K562 (cell line): ENCODE measurements at regions not wholly inside any gene's neighbourhood (a gene's known extent, or its start where the extent isn't known, plus 50 kb on each side); places are given as distances from the start of the nearest gene placed in this dataset.

ENCODE experiments used
- ATAC-seq: fragments of 200-7000 bp; cut with Tn5 transposase; 3 replicates; pipeline ENCODE4 v1.9.1; 2020; ENCODE audit warnings: moderate library complexity
- BruUV-seq: library from RNA; stranded (reverse); fragments of 400-500 nt; replicated peaks from 2 replicates; lab custom pipeline; 2021; lab: Mats Ljungman, UMichigan
- CTCF ChIA-PET: fragments of 300-600 bp; formaldehyde crosslinking; extraction: SDS; loops from one replicate; lab custom pipeline; 2021; ENCODE audit warnings: low intra/inter-chr PET ratio; lab: Yijun Ruan, JAX
- POLR2A ChIA-PET: fragments of 300-600, 350-650 bp; sonication (Branson Sonifier 250); formaldehyde crosslinking; extraction: SDS; loops from one replicate; lab custom pipeline; 2021; ENCODE audit warnings: antibody characterized with exemption, inconsistent platforms; lab: Yijun Ruan, JAX
- DNase-seq, 4 experiments: peaks; one replicate each; pipeline versions ENCODE4 v3.0.0 to v3.0.0-alpha.2; 2011 to 2018; ENCODE audit warnings: low spot score in 3 of 4, mixed read lengths in 3 of 4; ENCODE audit errors: extremely low read depth in 1 of 4
- FAIRE-seq: peaks from 2 replicates; lab custom pipeline; 2011; peaks lifted over from hg19 to GRCh38; lab: Jason Lieb, UNC
- H2AFZ ChIP-seq: 2 replicates; pipeline ENCODE4 v1.6.0; 2011; ENCODE audit warnings: low read depth, low read length, control low read depth, inconsistent platforms
- H3K27ac ChIP-seq: fragments of 200-600 bp; 3 replicates; pipeline ENCODE4 v1.8.0; 2011; ENCODE audit warnings: low read depth, mild to moderate bottlenecking, control low read depth, inconsistent platforms, low read length, moderate library complexity, mixed read lengths; ENCODE audit errors: extremely low read depth
- H3K27me3 ChIP-seq, 2 experiments: fragments of 300-600 bp in 1 of 2; 2 replicates in 1 of 2; 3 replicates in 1 of 2; pipeline versions ENCODE4 v1.6.0 to v1.8.0; 2011; ENCODE audit warnings: inconsistent platforms in 2 of 2, low read length in 2 of 2, mild to moderate bottlenecking in 1 of 2, mixed read lengths in 1 of 2, moderate library complexity in 1 of 2; ENCODE audit not compliant: control insufficient read depth in 2 of 2, insufficient read depth in 2 of 2
- H3K36me3 ChIP-seq: fragments of 300-600 bp; 3 replicates; pipeline ENCODE4 v1.8.0; 2011; ENCODE audit warnings: mild to moderate bottlenecking, low read length, inconsistent platforms; ENCODE audit not compliant: control insufficient read depth, insufficient read depth
- H3K4me1 ChIP-seq, 2 experiments: fragments of 200-600 bp in 1 of 2; replicated peaks in 1 of 2; 2 replicates in 1 of 2; 3 replicates in 1 of 2; pipeline versions ENCODE4 v1.5.1 to v1.8.0; 2011; ENCODE audit warnings: inconsistent platforms in 2 of 2, low read length in 2 of 2, mild to moderate bottlenecking in 1 of 2, mixed read lengths in 1 of 2, moderate library complexity in 1 of 2; ENCODE audit not compliant: control insufficient read depth in 2 of 2, insufficient read depth in 2 of 2
- H3K4me2 ChIP-seq: 2 replicates; pipeline ENCODE4 v1.6.1; 2011; ENCODE audit warnings: low read length, control low read depth, inconsistent platforms, mixed read lengths; ENCODE audit not compliant: insufficient read depth
- H3K4me3 ChIP-seq: fragments of 200-600 bp; sonication (generic), shearing (Covaris generic); 2 replicates; pipeline ENCODE4 v1.5.1; 2016; ENCODE audit warnings: control low read depth, inconsistent platforms
- H3K79me2 ChIP-seq: fragments of 200-600 bp; 3 replicates; pipeline ENCODE4 v1.8.0; 2011; ENCODE audit warnings: low read length, inconsistent platforms; ENCODE audit not compliant: control insufficient read depth, insufficient read depth
- H3K9ac ChIP-seq, 2 experiments: 2 replicates each; pipeline versions ENCODE4 v1.6.0 to v1.6.1; 2011; ENCODE audit warnings: low read depth in 2 of 2, low read length in 2 of 2, control low read depth in 1 of 2, inconsistent platforms in 1 of 2, mild to moderate bottlenecking in 1 of 2, mixed read lengths in 1 of 2; ENCODE audit not compliant: insufficient read depth in 1 of 2
- H3K9me1 ChIP-seq: one replicate; pipeline ENCODE4 v1.6.0; 2011; ENCODE audit warnings: inconsistent platforms, mild to moderate bottlenecking, low read length, moderate library complexity; ENCODE audit not compliant: control insufficient read depth, insufficient read depth
- H3K9me3 ChIP-seq: replicated peaks from 2 replicates; pipeline ENCODE4 v1.5.1; 2011; ENCODE audit warnings: low read depth, low read length, inconsistent platforms; ENCODE audit not compliant: control insufficient read depth, insufficient read depth
- H4K20me1 ChIP-seq: replicated peaks from 2 replicates; pipeline ENCODE4 v1.6.1; 2011; ENCODE audit warnings: low read length, inconsistent platforms, mixed read lengths; ENCODE audit not compliant: control insufficient read depth, insufficient read depth
- HDAC6 ChIP-seq: IDR thresholded peaks from 2 replicates; pipeline ENCODE4 v1.6.1; 2012; ENCODE audit warnings: low read depth, mild to moderate bottlenecking, control low read depth, inconsistent platforms, low read length, moderate library complexity
- RFX5 ChIP-seq: IDR thresholded peaks from 2 replicates; pipeline ENCODE4 v1.6.1; 2011; ENCODE audit warnings: low read depth, mild to moderate bottlenecking, improper control_type of control experiment, low read length
- SIN3B ChIP-seq: fragments of 450-650 bp; IDR thresholded peaks from 2 replicates; pipeline ENCODE4 v1.6.1; 2017; ENCODE audit warnings: low read depth, mild to moderate bottlenecking, moderate library complexity
- WGBS: fragments of 100-300 bp; shearing (Covaris generic); methylation state at CpG from one replicate; pipeline ENCODE4 v1.1.6; 2016; ENCODE audit warnings: low coverage, mixed read lengths; ENCODE audit not compliant: insufficient coverage; ENCODE audit errors: missing lambda C conversion rate; 5-methylcytosine and 5-hydroxymethylcytosine counted together
- in situ Hi-C: fragments of 300-500 bp; cut with MboI; formaldehyde crosslinking; loops from 4 replicates; pipeline ENCODE4 v1.15.0; 2018; ENCODE audit warnings: inconsistent platforms, mixed read lengths
- intact Hi-C: fragments of 100-400 bp; cut with micrococcal nuclease; formaldehyde crosslinking; loops from 2 replicates; pipeline ENCODE4 v1.14.2; 2022
- TF ChIP-seq, protein P1 (sequence below): fragments of 450-650 bp; IDR thresholded peaks from 2 replicates; pipeline ENCODE4 v1.6.1; 2016; ENCODE audit warnings: mild to moderate bottlenecking
- TF ChIP-seq, protein P2 (sequence below): sonication (generic); formaldehyde crosslinking; IDR thresholded peaks from 2 replicates; pipeline ENCODE4 v1.8.0; 2023; ENCODE audit warnings: mild to moderate bottlenecking, missing genetic modification reagents

DNA sequence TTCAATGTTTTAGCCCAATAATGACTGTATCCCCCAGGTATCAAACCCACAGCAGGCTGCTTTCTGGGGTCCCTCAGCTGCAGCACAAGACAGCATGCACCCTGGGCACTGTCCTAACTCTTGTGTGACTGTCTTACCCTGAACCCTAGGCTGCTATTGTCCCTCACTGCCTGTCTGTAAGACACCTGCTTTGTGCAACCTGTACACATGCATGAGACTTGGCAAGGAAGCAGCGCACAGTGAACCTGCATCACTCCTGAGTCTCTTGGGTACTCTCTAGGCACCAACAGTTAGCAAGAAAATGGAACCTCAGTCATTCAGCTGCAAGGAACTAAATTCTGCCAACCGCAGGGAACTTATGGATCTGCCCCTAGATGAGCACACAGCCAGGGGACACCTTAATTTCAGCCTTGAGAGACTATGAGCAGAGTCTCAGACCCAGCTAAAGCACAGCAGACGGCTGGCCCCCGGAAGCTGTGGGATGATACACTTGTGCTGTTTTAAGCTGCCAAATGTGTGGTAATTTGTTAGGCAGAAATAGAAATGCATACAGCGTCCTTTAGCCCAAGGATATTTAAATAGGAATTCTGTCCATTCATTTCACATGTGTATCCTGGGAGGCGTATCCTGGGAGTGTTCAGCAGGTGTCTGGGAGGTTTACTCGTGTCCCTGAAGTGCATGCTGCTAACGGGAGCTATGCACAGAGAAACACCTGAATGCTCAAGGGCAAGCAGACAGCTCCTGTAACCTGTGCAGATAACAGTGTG is 223.8 kb downstream of the KLF13 start:
- WGBS, result 0% methylated on average over 8 of the region's 8 CpGs
- H3K9ac ChIP-seq, result no peak overlapping the region
- H3K4me3 ChIP-seq, result no peak overlapping the region
- H4K20me1 ChIP-seq, result no peaks in the 10 kb centered on the region; the same call in 1 of the 2 replicates
- in situ Hi-C loops, result no loop called here
- ChIA-PET CTCF (no interaction called here), POLR2A (no interaction called here)
- no peaks in the 10 kb centered on the region for H3K79me2 ChIP-seq
- ATAC-seq (no peak), FAIRE-seq (no peak), DNase-seq (no peak)
- no peak overlapping the region for H2AFZ ChIP-seq
- H3K9me1 ChIP-seq, result peaks cover 3% of the 10 kb centered on the region
- H3K4me1 ChIP-seq, result no peaks in the 10 kb centered on the region
- intact Hi-C loops, result no loop called here
- H3K4me2 ChIP-seq, result no peak overlapping the region
- no peaks in the 10 kb centered on the region for H3K9me3 ChIP-seq
- no peak overlapping the region for H3K27ac ChIP-seq
- H3K36me3 ChIP-seq, result no peaks in the 10 kb centered on the region
- BruUV-seq, result no TSS peak
- peaks cover 0 to 28% of the 10 kb centered on the region in 2 experiments; a peak in 2 of 5 replicates for H3K27me3 ChIP-seq
- TF ChIP-seq SIN3B, result no peak
- TF ChIP-seq HDAC6, result no peak
- TF ChIP-seq, protein P1, sequence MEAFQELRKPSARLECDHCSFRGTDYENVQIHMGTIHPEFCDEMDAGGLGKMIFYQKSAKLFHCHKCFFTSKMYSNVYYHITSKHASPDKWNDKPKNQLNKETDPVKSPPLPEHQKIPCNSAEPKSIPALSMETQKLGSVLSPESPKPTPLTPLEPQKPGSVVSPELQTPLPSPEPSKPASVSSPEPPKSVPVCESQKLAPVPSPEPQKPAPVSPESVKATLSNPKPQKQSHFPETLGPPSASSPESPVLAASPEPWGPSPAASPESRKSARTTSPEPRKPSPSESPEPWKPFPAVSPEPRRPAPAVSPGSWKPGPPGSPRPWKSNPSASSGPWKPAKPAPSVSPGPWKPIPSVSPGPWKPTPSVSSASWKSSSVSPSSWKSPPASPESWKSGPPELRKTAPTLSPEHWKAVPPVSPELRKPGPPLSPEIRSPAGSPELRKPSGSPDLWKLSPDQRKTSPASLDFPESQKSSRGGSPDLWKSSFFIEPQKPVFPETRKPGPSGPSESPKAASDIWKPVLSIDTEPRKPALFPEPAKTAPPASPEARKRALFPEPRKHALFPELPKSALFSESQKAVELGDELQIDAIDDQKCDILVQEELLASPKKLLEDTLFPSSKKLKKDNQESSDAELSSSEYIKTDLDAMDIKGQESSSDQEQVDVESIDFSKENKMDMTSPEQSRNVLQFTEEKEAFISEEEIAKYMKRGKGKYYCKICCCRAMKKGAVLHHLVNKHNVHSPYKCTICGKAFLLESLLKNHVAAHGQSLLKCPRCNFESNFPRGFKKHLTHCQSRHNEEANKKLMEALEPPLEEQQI, result no peak
- no peak for TF ChIP-seq RFX5
- TF ChIP-seq, protein P2, sequence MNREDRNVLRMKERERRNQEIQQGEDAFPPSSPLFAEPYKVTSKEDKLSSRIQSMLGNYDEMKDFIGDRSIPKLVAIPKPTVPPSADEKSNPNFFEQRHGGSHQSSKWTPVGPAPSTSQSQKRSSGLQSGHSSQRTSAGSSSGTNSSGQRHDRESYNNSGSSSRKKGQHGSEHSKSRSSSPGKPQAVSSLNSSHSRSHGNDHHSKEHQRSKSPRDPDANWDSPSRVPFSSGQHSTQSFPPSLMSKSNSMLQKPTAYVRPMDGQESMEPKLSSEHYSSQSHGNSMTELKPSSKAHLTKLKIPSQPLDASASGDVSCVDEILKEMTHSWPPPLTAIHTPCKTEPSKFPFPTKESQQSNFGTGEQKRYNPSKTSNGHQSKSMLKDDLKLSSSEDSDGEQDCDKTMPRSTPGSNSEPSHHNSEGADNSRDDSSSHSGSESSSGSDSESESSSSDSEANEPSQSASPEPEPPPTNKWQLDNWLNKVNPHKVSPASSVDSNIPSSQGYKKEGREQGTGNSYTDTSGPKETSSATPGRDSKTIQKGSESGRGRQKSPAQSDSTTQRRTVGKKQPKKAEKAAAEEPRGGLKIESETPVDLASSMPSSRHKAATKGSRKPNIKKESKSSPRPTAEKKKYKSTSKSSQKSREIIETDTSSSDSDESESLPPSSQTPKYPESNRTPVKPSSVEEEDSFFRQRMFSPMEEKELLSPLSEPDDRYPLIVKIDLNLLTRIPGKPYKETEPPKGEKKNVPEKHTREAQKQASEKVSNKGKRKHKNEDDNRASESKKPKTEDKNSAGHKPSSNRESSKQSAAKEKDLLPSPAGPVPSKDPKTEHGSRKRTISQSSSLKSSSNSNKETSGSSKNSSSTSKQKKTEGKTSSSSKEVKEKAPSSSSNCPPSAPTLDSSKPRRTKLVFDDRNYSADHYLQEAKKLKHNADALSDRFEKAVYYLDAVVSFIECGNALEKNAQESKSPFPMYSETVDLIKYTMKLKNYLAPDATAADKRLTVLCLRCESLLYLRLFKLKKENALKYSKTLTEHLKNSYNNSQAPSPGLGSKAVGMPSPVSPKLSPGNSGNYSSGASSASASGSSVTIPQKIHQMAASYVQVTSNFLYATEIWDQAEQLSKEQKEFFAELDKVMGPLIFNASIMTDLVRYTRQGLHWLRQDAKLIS (CRISPR knock-in tag), result no peak
